Breast epithelium (tissue), 3 donors: ENCODE measurements at regions not wholly inside any gene's neighbourhood (a gene's known extent, or its start where the extent isn't known, plus 50 kb on each side); places are given as distances from the start of the nearest gene placed in this dataset.

Experiments
- CTCF ChIP-seq, 3 donors: fragments of 450-650 bp; IDR thresholded peaks; one replicate each; pipeline ENCODE4 v1.5.1; 2016 to 2017; ENCODE audit warnings: antibody characterized with exemption in 3 of 3, mild to moderate bottlenecking in 3 of 3, moderate library complexity in 3 of 3
- POLR2A ChIP-seq: fragments of 450-650 bp; IDR thresholded peaks from one replicate; pipeline ENCODE4 v1.6.1; 2016; ENCODE audit warnings: antibody characterized with exemption, mild to moderate bottlenecking, moderate library complexity

- no peak for TF ChIP-seq CTCF (IDR thresholded peaks at IDR 0.05)
- TF ChIP-seq POLR2A: no peak
Observed at GRCh38 chr16:63195336-63195735, 1159.1 kb upstream of the CDH8 start.
